HG02943 (cell line): ENCODE measurements at regions not wholly inside any gene's neighbourhood (a gene's known extent, or its start where the extent isn't known, plus 50 kb on each side); places are given as distances from the start of the nearest gene placed in this dataset.
A peak's percentile ranks its signal among the peaks of the same experiment; 100 is the strongest.
"Not testable (repeated sequence)": the region's sequence is repeated elsewhere in the genome, so short reads cannot be mapped to it uniquely, and the experiment has no call there.

ENCODE experiments used
- ATAC-seq: cut with Tn5 transposase; IDR thresholded peaks from one replicate; pipeline ENCODE4 v1.9.1; 2021; ENCODE audit warnings: mild to moderate bottlenecking, low read depth, moderate library complexity; ENCODE audit not compliant: unreplicated experiment

- no peak for ATAC-seq
Observed at GRCh38 chr11:116044941-116045340, 540.7 kb upstream of the CADM1 start.

DNA sequence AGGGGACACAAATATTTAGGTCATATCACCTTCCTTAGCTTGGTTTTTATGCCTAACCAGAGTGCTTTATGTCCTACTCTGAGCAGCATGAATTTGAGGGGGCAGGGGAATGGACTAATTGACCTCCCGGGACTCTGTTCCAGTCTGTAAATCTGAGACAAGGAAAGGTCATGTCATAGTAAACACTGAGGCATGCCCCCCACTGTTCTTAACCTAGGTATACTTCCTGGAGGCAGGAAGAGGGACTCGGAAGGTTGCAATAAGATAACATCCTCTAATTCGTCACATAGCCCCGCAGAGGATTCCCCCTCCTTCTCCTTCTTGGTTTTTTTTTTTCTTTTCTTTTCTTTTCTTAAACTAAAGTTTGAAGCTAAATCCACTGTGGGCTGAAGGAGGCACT is 540.3 kb upstream of the CADM1 start:
- ATAC-seq = no peak

GRCh38 chr11:116043857-116044256 is 539.6 kb upstream of the CADM1 start:
- no peak for ATAC-seq

DNA sequence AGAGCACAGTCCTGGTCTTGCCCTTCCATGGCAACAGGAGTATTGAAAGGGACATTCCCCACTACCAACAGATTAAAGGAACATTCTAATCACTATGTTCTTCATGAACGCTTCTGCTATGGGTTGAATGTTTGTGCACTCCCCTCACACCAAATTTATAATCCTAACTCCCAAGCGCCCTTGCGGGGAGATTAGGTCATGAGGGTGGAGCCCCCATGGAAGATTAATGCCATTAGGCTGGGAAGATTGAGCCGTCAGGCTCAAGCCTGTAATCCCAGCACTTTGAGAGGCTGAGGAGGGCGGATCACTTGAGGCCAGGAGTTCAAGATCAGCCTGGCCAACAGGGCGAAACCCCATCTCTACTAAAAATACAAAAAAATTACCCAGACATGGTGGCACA is 538.8 kb upstream of the CADM1 start:
- not testable (repeated sequence) for ATAC-seq

DNA sequence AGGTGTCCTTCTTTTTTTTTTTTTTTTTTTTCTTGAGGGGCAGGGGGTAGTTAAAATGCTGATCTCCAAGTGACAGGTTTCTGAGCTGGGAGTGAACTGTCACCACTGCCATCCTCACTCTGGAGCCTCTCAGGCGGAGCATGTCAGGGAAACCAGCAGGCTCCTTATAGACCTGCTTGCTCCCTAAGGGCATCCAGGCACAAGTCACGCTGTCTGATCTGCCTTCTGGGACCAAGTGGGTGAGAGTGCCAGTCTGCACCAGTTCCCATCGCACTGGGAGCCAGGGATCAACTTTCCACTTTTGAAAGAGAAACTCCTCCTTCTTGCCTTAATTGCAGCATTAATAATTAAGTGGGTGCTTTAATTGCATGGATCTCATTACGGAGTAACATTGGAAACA is 537.9 kb upstream of the CADM1 start:
- no peak for ATAC-seq

GRCh38 chr11:116037861-116038260 is 533.6 kb upstream of the CADM1 start:
- ATAC-seq = no peak

DNA sequence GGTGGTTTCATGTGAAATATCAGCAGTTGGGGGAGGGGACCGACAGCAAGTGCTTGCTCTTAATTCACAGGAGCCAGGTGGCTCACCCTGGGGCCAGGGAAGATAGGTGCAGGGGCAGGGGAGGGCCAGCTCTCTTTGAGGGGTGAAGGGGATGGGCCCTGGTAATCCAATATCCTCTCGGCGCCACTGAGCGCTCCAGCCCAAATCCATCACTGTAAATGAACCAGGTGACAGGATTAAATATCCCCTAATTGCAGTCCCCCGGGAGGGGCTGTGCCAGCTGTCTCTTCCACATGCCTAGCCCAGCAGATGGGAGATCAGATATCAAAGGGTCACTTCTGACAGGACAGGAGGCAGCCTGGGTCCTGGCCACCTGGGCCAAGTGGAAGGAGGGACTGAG is 531.8 kb upstream of the CADM1 start:
- ATAC-seq = no peak

- no peak for ATAC-seq
Observed at GRCh38 chr11:116033931-116034553, 529.8 kb upstream of the CADM1 start.

DNA sequence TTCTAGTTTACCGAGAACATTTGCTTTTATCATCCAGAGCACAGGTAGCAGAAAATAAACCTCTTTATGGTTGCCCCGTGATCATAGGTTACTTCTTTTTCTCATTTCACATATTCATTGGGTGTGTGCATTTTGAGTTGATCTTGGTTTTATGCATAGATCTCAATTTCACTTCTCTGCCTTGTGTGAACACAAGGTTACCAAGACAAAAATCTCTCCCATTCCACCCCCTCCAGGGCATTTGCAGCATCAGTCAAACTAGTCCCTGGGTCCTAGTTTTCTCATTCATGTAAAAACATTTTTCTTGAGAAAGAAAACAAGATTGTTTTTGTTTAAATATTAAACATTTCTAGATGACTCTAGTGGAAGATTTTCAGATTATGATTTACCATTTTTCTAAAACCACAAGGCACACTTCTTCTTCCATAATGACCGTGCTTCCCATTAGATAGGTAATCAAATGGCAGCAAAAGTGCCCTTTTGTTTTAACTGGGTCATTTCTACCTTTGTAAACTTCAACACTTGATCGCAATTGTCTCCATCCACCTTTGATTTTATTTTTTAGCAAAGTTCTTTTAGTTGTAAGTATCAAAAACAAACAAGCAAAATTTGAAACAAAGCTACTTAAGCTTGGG is 526.6 kb upstream of the CADM1 start:
- no peak for ATAC-seq

DNA sequence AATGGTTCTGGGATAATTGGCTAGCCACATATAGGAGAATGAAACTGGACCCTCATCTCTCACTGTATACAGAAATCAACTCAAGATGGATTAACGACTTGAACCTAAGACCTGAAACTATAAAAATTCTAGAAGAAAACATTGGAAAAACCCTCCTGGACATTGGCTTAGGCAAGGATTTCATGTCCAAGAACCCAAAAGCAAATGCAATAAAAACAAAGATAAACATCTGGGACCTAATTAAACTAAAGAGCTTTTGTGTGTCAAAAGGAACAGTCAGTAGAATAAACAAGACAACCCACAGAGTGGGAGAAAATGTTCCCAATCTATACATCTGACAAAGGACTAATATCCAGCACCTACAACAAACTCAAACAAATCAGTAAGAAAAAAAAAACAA is 524.3 kb upstream of the CADM1 start:
- not testable (repeated sequence) for ATAC-seq

DNA sequence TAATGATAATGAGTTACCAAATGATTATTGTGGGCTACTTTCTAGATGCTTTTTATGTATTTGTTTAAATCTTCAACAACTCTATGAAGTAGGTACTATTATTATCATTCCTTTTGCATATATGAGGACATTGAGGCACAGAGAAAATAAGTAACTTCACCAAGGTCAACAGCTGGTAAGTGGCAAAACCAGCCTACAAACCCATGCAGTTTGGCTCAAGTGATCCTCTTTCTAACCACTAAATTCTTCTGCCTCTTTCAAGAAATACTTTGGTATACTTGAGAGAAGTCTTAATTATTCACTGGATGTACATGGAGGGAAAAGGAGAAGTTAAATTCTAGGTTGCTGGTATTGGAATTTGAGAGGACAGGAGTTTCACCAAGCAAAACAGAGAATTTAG is 495.2 kb upstream of the CADM1 start:
- ATAC-seq = no peak

DNA sequence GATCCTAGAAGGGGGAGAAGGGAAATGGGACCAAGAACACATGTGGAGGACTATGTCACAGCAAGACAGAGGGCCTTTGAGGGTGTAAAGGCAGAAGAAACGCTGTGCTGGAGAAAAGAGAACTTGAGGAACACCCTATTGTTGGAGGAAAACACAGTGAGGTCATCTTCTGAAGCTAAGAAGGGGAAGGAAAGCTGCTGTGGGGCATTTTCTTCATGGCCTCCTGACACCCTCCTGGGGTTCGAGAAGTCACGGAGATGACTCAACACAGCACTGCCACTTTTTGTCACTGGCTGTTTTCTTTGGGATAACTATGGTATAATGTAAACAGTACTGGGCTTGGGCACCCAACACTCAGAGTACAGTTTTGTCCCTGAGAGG is 492.6 kb upstream of the CADM1 start:
- no peak for ATAC-seq

- peak; percentile 97 for ATAC-seq
Observed at GRCh38 chr11:115996125-115996807, 492.1 kb upstream of the CADM1 start.

DNA sequence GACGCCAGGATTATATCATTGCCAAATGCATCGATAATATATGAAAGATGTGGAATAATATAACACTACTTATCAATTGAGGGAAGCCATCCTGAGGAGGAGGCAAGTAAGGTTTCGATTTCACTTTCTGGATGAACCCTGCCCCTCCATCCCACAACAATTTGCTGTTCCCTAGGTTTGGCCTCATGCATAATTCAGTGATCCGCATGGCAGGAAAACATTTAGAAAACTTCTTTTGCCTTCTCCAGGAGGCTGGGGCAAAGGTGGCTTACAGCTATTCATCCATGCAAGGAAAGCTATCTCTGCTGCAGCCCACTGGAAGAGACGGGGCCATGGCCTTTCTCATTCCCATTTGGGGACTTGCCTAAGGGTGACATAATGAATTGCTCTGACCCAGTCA is 489.4 kb upstream of the CADM1 start:
- no peak for ATAC-seq

- ATAC-seq = no peak
Observed at GRCh38 chr11:115990004-115990447, 485.8 kb upstream of the CADM1 start.

DNA sequence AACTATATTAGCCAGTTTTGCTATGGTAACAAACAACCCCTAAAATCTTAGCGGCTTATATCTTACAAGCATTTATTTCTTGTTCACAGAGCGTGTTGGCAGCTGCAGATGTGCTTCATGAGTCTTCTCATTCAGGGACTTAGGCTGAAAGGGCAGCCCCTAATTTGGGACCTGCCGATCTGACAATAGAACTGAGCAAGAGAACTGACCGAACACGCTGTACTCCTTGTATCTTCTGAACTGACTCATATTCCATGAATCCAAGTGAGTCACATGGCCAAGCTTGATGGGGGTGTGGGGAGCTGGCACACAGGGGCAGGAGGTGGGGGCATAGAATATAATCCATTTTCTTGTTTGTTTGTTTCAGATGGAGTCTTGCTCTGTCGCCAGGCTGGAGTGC is 481.7 kb upstream of the CADM1 start:
- ATAC-seq = no peak

DNA sequence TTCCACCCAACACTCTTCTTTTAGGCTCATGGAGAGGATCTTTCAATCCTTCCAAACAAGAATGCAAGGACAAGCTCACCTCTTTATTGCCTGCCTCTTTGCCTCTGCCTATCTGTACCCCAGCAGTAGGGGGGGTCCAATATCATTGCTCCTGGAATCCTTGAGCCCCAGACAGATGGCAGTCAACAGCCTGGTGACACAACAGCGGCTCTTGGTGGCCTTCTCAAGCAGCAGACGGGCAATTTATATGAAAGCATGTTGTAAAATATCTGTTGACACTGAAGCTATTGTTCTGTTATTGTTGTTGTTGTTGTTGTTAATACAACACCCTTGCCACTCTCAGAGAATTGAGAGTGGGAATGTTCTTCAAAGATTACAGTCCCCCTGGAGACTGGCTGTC is 480.0 kb upstream of the CADM1 start:
- no peak for ATAC-seq

DNA sequence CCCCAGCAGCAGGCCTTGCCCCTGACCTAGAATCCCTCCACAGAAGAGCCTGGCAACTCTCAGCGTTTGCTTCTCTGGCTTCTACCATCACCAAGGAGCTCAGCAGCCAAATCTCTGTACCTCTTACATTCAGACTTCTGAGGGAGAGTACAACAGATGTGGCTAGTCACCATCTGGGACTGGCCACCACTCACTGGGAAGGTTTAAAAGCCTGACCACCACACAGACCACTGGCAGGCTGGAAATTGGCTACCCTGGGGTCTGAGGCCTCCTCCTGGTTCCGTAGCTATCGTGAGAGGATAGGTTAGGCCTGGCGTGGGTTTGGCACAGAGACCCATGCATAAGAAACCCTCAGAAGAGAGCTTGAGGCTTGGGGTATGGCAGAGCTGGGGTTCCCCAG is 478.5 kb upstream of the CADM1 start:
- no peak for ATAC-seq

- ATAC-seq = no peak
Observed at GRCh38 chr11:115981814-115982471, 477.7 kb upstream of the CADM1 start.

DNA sequence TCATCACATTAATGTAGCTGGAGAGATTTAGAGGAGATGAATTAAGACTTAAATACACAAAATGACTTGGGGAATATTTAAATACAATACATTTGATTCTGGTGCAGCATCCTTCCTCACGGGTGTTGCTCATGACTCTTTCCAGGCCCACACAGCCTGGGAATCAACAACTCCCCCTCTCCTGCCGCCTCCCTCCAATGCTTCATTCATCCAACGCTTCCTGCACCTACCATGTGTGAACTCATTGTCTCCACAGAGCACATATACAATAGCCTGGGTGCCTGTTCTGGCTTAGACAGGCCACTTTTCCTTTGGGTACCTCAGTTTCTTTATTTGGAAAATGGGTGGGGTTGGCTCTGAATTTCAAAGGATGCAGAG is 476.9 kb upstream of the CADM1 start:
- no peak for ATAC-seq

DNA sequence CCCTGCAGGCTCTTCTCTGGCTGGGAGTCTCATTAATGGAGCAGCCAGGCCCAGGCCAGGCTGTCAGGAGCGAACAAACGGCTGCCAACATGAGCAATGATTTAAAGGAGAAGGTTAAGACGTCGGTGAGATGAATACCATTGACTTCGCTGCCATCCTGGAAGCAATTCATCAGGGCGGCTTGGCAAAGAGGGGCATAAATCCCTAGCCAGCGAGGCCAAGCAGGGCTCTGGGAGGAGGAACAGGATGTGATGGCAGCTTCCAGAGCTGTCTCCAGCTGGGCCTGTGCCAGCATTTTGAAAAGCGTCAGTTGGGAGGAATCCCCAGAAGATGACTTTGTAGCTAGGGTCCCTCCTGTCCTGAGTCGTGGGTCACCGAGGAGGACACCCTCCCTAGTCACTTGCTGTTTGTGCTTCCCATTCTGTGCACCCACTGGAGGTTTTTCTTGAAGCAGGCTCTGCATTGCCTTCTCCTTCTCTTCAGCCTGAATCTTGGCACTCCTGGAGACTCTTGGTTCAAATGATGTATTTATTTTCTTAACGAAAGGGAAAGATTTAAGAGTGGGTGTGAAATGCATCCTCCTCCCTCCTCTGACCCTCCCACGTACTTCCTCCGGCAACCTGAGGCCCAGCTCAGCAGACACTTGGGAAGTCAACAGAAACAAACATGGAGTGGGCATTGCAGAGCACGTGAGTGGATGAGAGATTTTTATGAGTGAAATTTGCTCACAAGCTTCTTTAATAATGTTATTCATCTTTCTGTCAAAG is 476.3 kb upstream of the CADM1 start:
- no peak for ATAC-seq
